ENCODE measurements at regions not wholly inside any gene's neighbourhood (a gene's known extent, or its start where the extent isn't known, plus 50 kb on each side); places are given as distances from the start of the nearest gene placed in this dataset.

DNA sequence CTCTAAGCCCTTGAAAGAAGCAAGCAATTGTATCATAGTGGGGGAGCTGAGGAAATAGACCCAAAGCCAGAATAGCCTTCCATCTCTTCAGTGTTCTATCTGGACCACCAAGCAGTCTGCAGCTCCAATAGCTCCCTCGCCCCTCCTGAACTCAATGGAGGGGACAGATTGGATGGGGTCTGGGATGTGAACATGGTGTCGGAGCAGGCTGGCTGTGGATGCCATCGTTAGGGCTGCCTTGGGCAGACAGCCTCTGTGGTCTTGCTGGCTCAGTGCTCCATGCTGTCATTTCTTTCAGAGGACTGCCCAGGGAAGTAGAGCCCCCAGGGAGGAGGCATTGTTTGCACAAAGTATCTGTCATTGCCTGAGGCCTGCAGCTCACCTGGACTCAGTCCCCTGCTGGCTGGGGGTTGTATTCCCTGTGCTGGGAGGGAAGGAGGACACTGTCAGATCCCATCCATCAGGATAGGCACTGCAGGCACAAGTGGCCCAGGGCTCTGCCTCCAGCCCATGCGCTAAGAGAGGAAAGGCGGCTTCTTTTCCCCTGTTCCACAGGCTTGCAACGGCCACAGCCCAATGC, 537.7 kb downstream of the BUD13 start:
- no peak overlapping the region for H3K4me3 ChIP-seq (ENCODE audit: low read length)
- TF ChIP-seq, protein P1, sequence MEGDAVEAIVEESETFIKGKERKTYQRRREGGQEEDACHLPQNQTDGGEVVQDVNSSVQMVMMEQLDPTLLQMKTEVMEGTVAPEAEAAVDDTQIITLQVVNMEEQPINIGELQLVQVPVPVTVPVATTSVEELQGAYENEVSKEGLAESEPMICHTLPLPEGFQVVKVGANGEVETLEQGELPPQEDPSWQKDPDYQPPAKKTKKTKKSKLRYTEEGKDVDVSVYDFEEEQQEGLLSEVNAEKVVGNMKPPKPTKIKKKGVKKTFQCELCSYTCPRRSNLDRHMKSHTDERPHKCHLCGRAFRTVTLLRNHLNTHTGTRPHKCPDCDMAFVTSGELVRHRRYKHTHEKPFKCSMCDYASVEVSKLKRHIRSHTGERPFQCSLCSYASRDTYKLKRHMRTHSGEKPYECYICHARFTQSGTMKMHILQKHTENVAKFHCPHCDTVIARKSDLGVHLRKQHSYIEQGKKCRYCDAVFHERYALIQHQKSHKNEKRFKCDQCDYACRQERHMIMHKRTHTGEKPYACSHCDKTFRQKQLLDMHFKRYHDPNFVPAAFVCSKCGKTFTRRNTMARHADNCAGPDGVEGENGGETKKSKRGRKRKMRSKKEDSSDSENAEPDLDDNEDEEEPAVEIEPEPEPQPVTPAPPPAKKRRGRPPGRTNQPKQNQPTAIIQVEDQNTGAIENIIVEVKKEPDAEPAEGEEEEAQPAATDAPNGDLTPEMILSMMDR (conservative IDR thresholded peaks at IDR 0.05; ENCODE audit: low read depth, low read length), result no peak
- no peak for DNase-seq (ENCODE audit: low read depth)

DNA sequence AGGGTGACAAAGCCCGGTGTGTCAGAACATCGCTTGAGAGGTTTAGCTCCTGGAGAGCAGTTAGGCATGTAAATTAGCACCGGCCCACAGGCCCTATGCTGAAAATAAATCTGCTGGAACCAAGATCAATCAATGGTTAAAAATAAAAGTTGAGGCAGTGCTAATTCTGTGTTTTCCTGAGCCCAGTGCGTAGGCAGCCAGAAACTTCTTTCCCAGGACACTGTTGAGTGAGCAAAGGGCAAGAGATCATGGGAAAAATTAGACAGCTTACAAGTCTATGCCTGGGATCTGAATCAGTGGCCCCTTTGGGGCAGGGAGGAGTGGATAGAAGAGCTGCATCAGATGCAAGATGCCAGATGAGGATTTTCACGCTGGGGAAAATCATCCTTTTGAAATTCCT, 539.2 kb downstream of the BUD13 start:
- TF ChIP-seq, protein P1 (conservative IDR thresholded peaks at IDR 0.05; ENCODE audit: low read depth, low read length), result no peak
- no peak for DNase-seq (ENCODE audit: low read depth)
- no peak overlapping the region for H3K4me3 ChIP-seq (ENCODE audit: low read length)

DNA sequence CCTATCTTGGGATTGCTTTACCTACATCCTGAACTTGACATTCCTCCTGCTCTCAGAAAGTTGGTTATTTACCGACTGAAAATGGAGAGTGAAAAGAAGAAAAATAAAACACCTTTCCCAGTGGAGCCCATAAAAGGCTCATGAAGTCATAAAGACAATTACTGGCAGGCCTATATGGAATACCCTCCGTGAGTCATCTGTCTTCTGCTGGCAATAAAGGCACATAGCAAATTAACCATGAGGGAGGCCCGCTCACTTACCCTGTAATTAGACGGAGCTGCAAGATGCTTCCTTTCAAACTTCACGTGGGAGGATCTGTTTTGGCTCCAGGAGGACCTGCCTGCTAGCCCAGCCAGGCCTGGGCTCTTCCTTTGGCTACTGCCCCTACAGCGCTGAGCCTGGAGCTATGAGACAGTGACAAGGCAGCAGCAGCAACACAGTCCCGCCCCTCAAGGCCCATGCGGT, 540.4 kb downstream of the BUD13 start:
- H3K4me3 ChIP-seq (ENCODE audit: low read length), result no peak overlapping the region
- no peak for DNase-seq (ENCODE audit: low read depth)
- TF ChIP-seq, protein P1 (conservative IDR thresholded peaks at IDR 0.05; ENCODE audit: low read depth, low read length), result no peak

DNA sequence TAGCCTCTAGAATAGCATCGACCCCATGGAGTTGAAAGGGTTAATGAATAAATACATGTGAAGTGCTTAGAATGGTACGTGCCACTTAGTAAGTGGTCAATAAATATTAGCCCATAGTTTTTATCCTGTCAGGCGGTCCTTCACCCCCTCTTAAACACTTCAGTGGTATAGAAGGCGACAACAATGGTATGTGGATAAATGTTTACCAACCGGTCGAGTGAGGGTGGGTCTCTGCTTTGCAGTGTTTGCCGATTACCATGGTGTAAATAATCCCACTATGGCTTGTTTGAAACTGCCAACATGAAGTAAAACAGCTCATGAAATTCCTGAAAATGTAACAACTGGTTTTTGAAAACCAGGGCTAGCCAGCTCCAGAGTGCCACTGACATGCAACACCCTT, 541.2 kb downstream of the BUD13 start:
- TF ChIP-seq, protein P1 (conservative IDR thresholded peaks at IDR 0.05; ENCODE audit: low read depth, low read length), result no peak
- no peak for DNase-seq (ENCODE audit: low read depth)
- H3K4me3 ChIP-seq (ENCODE audit: low read length), result no peak overlapping the region

DNA sequence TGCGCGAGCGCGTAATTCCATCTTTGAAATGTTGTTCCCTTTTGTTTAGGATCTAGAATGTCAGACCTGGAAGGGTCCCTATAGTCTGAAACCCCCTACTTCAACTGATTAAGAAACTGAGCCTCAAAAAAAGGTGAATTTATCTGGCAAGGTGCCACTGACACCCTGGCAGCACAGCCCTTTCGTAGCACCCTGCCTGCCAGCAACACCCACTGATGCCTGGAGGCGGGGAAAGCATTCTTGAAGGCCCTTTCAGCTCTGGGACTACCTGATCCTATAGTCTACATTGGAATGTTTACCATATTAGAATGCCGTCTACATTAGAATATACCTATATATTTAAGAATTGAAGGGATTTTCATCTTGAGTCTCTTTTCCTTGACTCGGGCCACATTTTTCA, 542.3 kb downstream of the BUD13 start:
- DNase-seq (ENCODE audit: low read depth), result no peak
- no peak overlapping the region for H3K4me3 ChIP-seq (ENCODE audit: low read length)
- TF ChIP-seq, protein P1 (conservative IDR thresholded peaks at IDR 0.05; ENCODE audit: low read depth, low read length), result no peak

DNA sequence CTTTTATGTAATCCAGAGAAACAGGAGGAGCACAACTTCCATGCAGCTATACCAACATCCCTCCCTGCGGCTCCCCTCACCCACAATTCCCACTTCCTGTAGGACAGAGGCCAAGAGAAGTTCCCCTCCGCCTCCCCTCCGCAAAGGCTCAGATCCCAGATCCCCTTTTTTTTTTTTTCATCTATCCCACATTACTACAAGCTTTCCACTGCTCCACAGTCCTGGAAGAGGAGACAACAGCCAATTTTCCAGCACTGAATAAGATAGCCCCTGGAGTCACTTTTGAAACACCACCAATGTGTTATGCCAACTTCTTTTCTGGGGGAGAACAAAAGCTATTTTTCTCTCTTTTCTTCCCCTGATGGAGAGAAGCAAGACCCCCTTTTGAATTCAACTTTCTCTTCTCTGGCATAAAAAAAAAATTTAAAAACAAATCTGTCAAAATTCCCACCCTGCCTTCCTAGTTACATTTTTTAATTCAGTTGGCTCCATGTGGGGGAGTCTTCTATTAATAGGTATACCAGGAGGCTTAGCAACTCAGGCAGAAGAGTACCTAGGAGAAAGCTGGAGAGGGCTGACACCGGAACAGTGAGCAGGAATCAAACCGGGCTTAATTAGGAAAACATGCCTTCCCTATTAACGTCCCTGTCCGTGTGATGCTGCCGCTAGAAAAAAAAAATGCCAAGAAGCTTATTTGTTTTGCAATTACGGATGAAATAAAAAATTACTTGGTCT, 543.4 kb downstream of the BUD13 start:
- TF ChIP-seq, protein P1 (conservative IDR thresholded peaks at IDR 0.05; ENCODE audit: low read depth, low read length), result no peak
- H3K4me3 ChIP-seq (ENCODE audit: low read length), result no peak overlapping the region
- DNase-seq (ENCODE audit: low read depth), result no peak

DNA sequence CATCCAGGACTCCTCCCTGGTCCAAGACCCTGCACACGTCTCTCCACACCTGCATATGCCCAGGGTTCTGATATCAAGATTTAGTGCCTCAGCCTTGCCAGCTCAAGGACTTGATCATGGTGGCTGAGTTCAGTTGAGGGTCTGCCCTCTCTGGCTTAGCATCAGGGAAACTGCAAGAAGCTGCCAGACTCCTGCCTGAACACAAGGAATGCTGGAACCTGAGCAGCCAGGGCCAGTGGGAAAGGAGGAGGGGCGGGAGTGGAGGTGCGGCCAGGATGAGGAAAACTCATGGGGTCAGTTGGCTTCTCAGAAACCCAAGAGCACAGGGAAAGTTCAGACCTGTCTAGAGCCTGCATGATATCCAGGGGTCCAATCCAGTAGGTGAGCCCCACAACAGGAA, 546.1 kb downstream of the BUD13 start:
- TF ChIP-seq, protein P1 (conservative IDR thresholded peaks at IDR 0.05; ENCODE audit: low read depth, low read length), result no peak
- no peak for DNase-seq (ENCODE audit: low read depth)
- no peak overlapping the region for H3K4me3 ChIP-seq (ENCODE audit: low read length)

Measured in retinal pigment epithelial cell (primary cell).